GM12872 (cell line): ENCODE measurements at regions not wholly inside any gene's neighbourhood (a gene's known extent, or its start where the extent isn't known, plus 50 kb on each side); places are given as distances from the start of the nearest gene placed in this dataset.

Experiments
- CTCF ChIP-seq: IDR thresholded peaks from 3 replicates; pipeline ENCODE4 v1.5.1; 2011; ENCODE audit warnings: low read depth, mild to moderate bottlenecking, low read length, moderate library complexity; ENCODE audit not compliant: insufficient read depth

DNA sequence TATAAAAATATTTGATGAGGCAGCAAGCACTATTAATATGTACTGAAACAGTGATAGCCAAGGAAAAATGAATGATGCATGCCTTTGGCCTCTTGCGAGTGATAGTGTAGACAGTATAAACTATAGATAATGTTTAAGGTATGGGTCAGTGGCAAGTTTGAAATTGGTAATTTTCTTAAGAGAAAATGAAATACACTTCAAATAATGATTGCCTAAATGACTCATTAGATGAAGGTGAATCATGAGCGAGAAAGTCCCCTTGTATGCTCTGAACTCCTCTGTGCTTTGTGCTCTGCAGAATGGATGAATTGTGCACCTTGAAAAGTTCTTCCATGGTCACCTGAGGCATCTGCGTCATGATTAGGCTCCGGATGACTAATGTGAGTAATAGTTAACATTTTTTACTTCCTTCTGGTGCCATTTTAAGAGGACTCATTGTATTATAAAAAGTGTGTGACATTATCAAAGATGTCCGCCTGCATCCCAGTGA is 84.9 kb upstream of the RTL1 start:
- no peak for TF ChIP-seq CTCF

DNA sequence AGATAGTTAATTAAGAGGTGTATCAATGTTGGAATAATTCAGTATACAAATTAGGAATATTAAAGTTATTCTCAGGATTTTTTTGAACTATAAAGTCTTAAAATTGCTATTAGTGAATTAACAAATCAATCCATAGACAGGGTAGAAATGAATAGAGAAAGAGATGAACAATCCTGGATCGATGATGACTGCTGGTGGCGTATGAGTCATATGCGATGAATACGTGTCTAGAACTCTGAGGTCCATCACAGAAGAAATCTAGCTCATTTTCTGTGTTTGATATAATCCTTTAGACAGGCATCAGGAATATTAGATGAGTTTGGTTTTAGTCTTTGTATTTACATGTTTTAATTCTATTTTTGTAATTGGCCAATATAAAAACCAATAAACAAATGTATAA is 85.4 kb upstream of the RTL1 start:
- TF ChIP-seq CTCF = no peak

DNA sequence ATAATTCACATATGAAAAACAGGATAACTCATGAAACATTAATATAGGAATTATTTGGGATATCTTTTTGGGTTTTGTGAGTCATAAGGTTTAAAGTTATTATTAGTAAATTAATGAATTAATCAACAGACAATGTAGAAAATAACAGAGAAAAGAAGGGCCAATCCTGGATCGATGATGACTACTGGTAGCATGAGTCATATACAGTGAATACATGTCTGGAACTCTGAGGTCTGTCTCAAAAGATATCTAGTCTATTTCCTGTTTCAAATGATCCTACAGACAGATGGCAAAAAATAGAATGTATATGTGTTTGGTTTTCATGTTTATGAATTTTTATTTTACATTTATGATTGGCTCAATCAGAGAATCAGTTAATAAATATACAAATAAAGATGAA is 86.4 kb upstream of the RTL1 start:
- TF ChIP-seq CTCF = no peak

GRCh38 chr14:100994082-100994481 is 90.6 kb upstream of the RTL1 start:
- no peak for TF ChIP-seq CTCF

GRCh38 chr14:100994756-100995330 is 91.3 kb upstream of the RTL1 start:
- TF ChIP-seq CTCF = no peak

- TF ChIP-seq CTCF = no peak
Observed at GRCh38 chr14:101000711-101001250, 97.3 kb upstream of the RTL1 start.

GRCh38 chr14:101001311-101002069 is 98.0 kb upstream of the RTL1 start:
- no peak for TF ChIP-seq CTCF
